ENCODE measurements at regions not wholly inside any gene's neighbourhood (a gene's known extent, or its start where the extent isn't known, plus 50 kb on each side); places are given as distances from the start of the nearest gene placed in this dataset.

- no peak for DNase-seq
Measured at GRCh38 chr3:110731148-110731547, 340.5 kb upstream of the NECTIN3 start.

- no peak for DNase-seq
Measured at GRCh38 chr3:110732420-110732819, 339.2 kb upstream of the NECTIN3 start.

DNA sequence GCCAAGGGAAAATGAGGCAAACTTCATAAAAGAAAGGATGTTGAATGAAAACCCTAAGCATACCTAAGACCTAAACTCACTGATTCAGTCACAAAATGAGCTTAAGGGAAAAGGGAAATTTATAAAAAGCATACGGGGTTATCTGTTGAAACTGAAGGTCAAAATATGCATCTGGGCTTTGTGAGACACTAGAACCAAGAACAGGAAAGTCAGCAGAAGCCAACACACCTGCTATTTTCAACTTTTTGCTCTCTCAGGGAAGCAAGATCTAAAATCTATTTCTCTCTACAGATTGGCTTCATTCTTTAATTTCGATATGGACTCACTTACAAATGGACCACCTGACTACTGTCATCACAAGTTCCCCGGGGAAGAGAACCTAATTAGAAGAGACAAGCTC, 338.6 kb upstream of the NECTIN3 start:
- no peak for DNase-seq

DNA sequence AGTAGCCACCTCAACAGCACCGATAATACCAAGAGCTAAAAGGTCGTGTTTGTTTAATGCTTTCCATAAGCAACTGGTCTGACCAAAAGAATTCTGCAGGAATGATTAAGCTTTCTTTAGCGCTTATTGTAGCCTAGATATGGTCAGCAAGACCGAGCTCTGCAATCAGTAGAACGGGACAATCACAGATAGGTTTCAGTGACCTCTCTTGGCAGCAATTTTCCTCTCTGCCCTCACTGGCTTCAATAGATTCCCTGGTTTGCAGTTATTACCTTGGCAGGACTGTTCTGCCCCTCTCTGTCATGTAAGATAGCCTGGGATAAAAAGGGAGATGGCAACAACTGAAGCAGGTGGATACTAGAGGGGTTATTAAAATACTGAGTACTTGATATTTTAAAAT, 337.1 kb upstream of the NECTIN3 start:
- no peak for DNase-seq

DNA sequence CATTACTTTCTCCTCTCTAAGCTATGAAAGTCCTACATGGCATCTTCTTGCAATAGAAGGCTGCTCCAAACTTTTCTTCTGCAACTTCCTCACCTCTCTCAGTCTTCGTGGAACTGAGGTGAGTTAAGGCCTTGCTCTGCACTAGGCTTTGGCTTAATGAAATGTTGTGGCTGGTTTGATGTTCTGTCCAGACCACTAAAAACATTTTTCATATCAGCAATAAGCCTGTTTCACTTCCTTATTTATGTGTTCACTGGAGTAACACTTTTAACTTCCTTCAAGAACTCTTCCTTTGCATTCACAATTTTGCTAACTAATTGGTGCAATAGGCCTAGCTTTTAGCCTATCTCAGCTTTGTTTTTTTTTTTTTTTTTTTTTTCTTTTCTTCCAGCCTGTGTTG, 335.3 kb upstream of the NECTIN3 start:
- DNase-seq: no peak

DNA sequence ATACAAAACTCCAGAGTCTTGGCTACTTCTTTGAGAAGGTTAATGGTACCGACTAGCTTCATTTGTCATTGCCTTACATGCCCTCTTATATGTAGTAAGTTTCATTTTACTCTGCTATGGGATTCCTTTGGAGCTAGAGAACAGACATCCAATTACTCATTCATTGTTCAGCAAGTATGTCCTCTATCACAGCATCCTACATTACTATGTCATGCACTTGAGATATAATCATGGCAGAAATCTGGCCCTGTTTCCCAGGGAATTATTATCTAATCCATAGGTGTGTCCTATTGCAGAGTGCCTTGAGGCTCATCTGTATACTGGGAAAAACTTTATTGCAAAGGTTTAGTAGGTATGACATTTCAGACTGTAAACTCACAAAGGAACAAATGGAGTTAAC, 333.1 kb upstream of the NECTIN3 start:
- no peak for DNase-seq

- DNase-seq: no peak
Measured at GRCh38 chr3:110741891-110742290, 329.7 kb upstream of the NECTIN3 start.

DNA sequence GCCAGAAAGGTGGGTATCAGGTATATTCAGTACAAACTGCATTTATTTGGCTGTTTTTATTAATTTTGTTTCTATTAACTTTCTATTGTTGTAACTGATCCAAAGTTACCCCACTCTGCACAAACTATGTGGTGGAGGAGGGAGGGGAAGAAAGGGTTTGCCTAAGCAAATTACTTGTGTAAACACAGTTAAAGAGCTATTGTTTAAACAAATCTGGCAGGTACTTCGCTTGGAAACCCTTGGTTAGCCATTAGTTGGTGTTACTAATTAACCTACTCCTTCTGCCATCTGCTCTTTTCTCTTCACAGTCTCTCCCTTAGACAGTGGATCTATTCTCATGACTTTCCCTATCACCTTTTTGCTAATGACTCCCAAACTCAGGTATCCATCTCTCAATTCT, 328.4 kb upstream of the NECTIN3 start:
- peak; percentile 29 for DNase-seq

DNA sequence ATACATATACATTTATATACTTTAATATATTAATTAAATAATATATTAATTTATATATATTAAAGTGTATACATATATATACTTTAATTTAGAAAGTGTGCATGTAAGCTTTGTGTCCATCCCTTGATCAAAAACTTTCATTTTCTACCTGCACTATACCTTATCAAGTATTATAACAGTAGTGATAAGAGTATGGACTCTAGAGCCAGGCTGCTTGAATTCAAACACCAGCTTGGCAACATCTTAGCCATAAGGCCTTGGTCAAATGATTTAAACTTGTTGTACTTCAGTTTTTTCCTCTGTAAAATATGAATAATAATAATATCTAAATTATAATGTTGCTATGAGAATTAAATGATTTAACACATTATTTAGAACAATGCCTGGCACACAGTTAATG, 327.6 kb upstream of the NECTIN3 start:
- DNase-seq: no peak

- DNase-seq: no peak
Measured at GRCh38 chr3:110744723-110745122, 326.9 kb upstream of the NECTIN3 start.

DNA sequence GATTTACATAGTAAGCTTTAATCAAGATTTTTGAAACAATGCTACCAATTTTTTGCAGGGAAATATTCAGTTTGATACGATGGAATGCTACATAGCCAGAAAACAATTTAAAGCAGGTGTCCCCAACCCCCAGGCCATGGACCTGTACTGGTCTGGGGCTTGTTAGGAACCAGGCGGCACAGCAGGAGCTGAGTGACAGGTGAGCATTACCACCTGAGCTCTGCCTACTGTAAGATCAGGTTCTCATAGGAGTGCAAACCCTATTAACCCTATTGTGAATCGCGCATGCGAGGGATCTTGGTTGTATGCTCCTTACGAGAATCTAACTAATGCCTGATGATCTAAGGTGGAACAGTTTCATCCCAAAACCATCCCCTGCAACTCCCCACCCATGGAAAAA, 322.6 kb upstream of the NECTIN3 start:
- DNase-seq: no peak

GRCh38 chr3:110750201-110750600, 321.4 kb upstream of the NECTIN3 start:
- no peak for DNase-seq

- DNase-seq: no peak
Measured at GRCh38 chr3:110752307-110752706, 319.3 kb upstream of the NECTIN3 start.

DNA sequence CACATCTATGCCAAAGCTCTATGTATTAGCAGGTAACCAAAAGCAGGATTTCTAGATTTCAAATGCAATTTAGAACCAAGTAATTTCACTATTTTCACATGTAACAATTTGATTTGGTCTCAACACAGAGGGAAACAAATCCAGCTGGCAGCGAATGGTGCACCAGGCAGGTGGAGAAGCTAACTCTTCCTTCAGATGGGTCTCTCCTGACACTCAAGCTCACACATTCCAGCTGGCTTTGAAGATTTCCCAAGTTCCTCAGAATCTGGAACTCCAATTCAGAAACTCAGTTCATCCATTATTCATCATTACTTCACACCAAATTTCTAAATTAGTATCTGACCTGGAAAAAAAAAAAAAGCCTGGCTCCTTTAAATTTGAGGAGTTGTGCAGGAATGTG, 318.1 kb upstream of the NECTIN3 start:
- DNase-seq: no peak

- no peak for DNase-seq
Measured at GRCh38 chr3:110754212-110754916, 317.3 kb upstream of the NECTIN3 start.

DNA sequence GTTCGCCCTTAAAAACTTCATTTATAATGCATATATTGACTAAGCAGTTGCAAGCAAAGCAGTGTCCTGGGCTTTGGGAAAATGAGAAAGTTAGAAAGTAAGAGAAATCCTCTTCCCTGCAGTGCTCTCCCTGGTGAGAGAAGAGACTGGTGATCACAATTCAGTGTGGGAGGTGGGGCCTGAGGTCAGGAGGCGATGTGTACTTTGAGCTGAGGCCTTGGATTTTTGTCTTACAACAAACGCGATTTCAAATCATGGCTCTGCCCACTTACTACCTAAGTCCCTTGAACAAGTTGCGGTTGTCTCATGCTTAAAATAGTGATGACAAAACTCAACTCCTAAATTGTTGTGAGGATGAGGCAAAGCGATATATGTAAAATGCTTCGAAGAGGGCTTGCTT, 316.3 kb upstream of the NECTIN3 start:
- DNase-seq: no peak

- no peak for DNase-seq
Measured at GRCh38 chr3:110756705-110757104, 314.9 kb upstream of the NECTIN3 start.

DNA sequence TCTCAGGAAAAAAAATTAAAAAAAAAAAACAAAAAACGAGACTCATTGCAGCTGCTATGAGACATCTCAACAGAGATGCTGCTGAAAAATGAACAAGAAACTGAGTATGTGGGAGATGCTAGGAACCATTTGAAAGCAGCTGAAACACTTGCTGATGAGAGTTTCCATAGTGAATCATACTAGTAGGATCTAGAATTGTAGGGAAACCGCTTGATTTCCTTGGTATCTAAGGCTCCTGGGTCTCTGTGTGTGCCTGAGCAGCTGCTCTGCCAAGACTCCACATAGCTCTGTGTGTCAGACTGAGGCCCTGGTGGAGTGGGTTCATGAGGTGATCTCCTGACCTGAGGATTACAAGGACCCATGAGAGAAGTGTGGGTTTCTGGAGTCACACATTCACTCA, 313.4 kb upstream of the NECTIN3 start:
- DNase-seq: no peak

- no peak for DNase-seq
Measured at GRCh38 chr3:110767156-110767555, 304.5 kb upstream of the NECTIN3 start.

DNA sequence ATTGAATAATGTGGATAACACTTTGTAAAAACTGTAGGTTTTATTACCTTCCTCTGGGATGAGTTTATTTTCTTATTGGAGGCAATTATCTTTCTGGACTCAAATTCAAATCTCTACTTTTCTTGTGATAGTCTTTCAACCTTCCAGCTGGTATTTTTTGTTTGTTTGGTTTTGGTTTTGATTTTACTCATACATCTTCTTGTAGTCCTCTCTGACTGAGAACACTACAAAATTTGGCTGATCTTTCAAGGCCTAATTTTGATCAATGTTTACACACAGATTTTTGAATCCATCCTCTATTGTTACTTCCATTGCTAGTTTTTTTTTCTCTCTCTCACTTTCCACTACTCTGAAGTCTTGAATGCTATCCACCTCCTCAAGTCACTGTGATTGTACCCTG, 303.8 kb upstream of the NECTIN3 start:
- DNase-seq: no peak

DNA sequence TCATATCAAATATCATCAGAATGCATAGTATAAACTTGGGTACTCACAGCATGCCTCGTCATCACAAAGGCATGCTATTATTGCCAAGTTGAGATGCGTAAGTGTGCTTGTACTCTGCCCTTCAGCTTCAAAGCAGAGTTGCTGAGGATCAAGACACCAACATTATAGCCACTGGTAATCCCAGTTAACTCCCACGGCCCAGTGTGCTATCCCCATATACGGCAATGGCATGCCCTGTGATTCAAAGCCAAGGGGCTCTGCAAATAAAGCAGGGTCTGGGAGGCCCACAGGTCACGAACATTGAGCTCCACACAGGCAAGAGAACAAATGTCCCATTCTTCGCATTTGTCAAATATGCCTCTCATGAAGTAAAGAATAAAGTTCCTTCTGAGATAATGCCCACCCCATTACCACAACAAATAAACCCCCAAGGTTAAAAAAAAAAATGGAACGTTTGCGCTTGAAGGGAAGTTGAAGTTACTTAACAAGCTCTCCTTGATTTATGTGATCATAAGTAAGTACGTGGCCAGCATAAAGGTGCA, 298.1 kb upstream of the NECTIN3 start:
- no peak for DNase-seq

GRCh38 chr3:110774496-110775265, 296.9 kb upstream of the NECTIN3 start:
- no peak for DNase-seq

GRCh38 chr3:110779581-110779980, 292.0 kb upstream of the NECTIN3 start:
- no peak for DNase-seq

DNA sequence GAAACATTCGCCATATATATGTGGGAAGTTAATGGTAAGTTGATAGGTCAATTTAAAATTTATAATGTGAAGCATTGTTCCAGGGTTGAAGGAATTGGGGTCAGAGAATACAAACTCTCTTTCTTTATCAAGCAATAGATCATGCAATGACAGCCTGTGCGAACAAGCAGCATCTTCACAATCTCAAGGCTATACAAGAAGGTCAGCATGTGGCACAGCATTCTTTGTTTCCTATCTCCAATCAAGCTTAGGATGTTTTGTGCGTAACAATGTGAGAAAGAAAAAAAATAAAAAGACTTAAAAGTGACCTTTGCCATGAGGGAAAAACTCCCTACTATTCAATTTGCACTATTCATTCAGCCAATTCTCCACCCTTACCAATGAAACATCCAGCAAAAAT, 288.1 kb upstream of the NECTIN3 start:
- DNase-seq: no peak

- no peak for DNase-seq
Measured at GRCh38 chr3:110788794-110789193, 282.8 kb upstream of the NECTIN3 start.

Data from NCI-H1436 treated with DMSO at 0.1 percent for 48 hours (cell line).